ENCODE measurements at regions not wholly inside any gene's neighbourhood (a gene's known extent, or its start where the extent isn't known, plus 50 kb on each side); places are given as distances from the start of the nearest gene placed in this dataset.

- TF ChIP-seq EZH2 (IDR thresholded peaks at IDR 0.05; ENCODE audit: insufficient read depth, poor library complexity, severe bottlenecking) (no peak), EZH2phosphoT487 (IDR thresholded peaks at IDR 0.05; ENCODE audit: insufficient read depth, low read depth) (no peak)
Measured at GRCh38 chr15:98143116-98143515, 182.6 kb downstream of the ARRDC4 start.
